ENCODE measurements at regions not wholly inside any gene's neighbourhood (a gene's known extent, or its start where the extent isn't known, plus 50 kb on each side); places are given as distances from the start of the nearest gene placed in this dataset.

DNA sequence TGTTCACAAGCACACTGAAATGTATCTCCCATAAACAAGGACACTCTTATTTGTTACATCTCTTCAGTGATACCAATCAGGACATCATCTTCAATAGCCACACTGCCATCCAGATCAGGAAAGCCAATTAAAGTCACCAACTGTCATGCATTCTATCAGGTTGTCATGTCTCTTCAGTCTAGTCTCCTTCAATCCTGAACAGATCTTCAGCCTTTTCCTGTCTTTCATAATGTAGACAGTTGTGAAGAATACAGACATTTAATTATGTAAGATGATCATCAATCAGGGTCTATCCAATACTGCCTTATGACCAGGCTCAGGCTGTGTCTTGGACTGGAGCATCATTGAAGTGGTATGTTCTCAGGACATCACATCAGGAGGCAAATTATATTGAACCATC lies 419.8 kb upstream of the SMC2 start:
- no peak for TF ChIP-seq POLR2A (IDR thresholded peaks at IDR 0.05; ENCODE audit: low read depth, low read length)
- TF ChIP-seq, protein P1, sequence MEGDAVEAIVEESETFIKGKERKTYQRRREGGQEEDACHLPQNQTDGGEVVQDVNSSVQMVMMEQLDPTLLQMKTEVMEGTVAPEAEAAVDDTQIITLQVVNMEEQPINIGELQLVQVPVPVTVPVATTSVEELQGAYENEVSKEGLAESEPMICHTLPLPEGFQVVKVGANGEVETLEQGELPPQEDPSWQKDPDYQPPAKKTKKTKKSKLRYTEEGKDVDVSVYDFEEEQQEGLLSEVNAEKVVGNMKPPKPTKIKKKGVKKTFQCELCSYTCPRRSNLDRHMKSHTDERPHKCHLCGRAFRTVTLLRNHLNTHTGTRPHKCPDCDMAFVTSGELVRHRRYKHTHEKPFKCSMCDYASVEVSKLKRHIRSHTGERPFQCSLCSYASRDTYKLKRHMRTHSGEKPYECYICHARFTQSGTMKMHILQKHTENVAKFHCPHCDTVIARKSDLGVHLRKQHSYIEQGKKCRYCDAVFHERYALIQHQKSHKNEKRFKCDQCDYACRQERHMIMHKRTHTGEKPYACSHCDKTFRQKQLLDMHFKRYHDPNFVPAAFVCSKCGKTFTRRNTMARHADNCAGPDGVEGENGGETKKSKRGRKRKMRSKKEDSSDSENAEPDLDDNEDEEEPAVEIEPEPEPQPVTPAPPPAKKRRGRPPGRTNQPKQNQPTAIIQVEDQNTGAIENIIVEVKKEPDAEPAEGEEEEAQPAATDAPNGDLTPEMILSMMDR (IDR thresholded peaks at IDR 0.05; ENCODE audit: extremely low read depth in 1 of 2, insufficient read depth in 1 of 2, low read depth in 1 of 2, low read length in 2 of 2), result no peak
- no peak for TF ChIP-seq POLR2AphosphoS5 (IDR thresholded peaks at IDR 0.05; ENCODE audit: insufficient read depth, low read depth, low read length)
